OCI-LY7 (cell line): ENCODE measurements at regions not wholly inside any gene's neighbourhood (a gene's known extent, or its start where the extent isn't known, plus 50 kb on each side); places are given as distances from the start of the nearest gene placed in this dataset.

ENCODE experiments used
- BruUV-seq: library from RNA; stranded (reverse); fragments of 400-500 nt; replicated peaks from 2 replicates; lab custom pipeline; 2021; lab: Mats Ljungman, UMichigan
- CTCF ChIA-PET: fragments of 300-600 bp; sonication (Branson Sonifier 250); formaldehyde crosslinking; loops from one replicate; lab custom pipeline; 2022; ENCODE audit warnings: antibody characterized with exemption; ENCODE audit not compliant: unreplicated experiment; lab: Charles Lee
- POLR2A ChIA-PET: fragments of 300-600 bp; sonication (Branson Sonifier 250); formaldehyde crosslinking; loops from one replicate; lab custom pipeline; 2022; ENCODE audit warnings: antibody characterized with exemption; lab: Charles Lee
- DNase-seq: peaks from one replicate; pipeline ENCODE4 v3.0.0-alpha.2; 2015; ENCODE audit warnings: low spot score
- H2AFZ ChIP-seq: fragments of 200-600 bp; sonication (generic), shearing (Covaris generic); 2 replicates; pipeline ENCODE4 v1.6.1; 2014; ENCODE audit warnings: mild to moderate bottlenecking, antibody characterized with exemption, low read length, moderate library complexity
- H3K27ac ChIP-seq: fragments of 200-600 bp; sonication (generic); 2 replicates; pipeline ENCODE4 v1.5.1; 2014; ENCODE audit warnings: mixed run types, low read depth, mild to moderate bottlenecking, moderate library complexity, low read length, inconsistent platforms; ENCODE audit not compliant: poor library complexity, severe bottlenecking
- H3K36me3 ChIP-seq: fragments of 200-600 bp; sonication (generic); 2 replicates; pipeline ENCODE4 v1.6.1; 2014; ENCODE audit warnings: mild to moderate bottlenecking, antibody characterized with exemption, low read length, moderate library complexity, mixed read lengths; ENCODE audit not compliant: insufficient read depth
- H3K4me1 ChIP-seq: fragments of 200-600 bp; sonication (generic); 2 replicates; pipeline ENCODE4 v1.5.1; 2014; ENCODE audit warnings: mild to moderate bottlenecking, low read length; ENCODE audit not compliant: insufficient read depth, poor library complexity, severe bottlenecking
- H3K4me2 ChIP-seq: fragments of 200-600 bp; sonication (generic); 2 replicates; pipeline ENCODE4 v1.6.1; 2014; ENCODE audit warnings: mild to moderate bottlenecking, low read length
- H3K4me3 ChIP-seq: fragments of 200-600 bp; sonication (generic); 2 replicates; pipeline ENCODE4 v1.5.1; 2014; ENCODE audit warnings: mild to moderate bottlenecking, low read depth, low read length; ENCODE audit not compliant: poor library complexity, severe bottlenecking
- H3K79me2 ChIP-seq: fragments of 200-600 bp; sonication (generic); 2 replicates; pipeline ENCODE4 v1.6.1; 2016; ENCODE audit warnings: low read depth, mild to moderate bottlenecking, low read length, moderate library complexity, mixed read lengths; ENCODE audit not compliant: insufficient read depth
- H3K9me2 ChIP-seq: fragments of 200-600 bp; sonication (generic); 2 replicates; pipeline ENCODE4 v1.6.1; 2016; ENCODE audit warnings: mild to moderate bottlenecking, low read length, mixed read lengths; ENCODE audit not compliant: insufficient read depth
- H3K9me3 ChIP-seq: fragments of 200-600 bp; sonication (generic); 2 replicates; pipeline ENCODE4 v1.6.1; 2014; ENCODE audit warnings: mild to moderate bottlenecking, mixed run types, low read length, mixed read lengths
- H4K20me1 ChIP-seq: fragments of 200-600 bp; sonication (generic); 2 replicates; pipeline ENCODE4 v1.6.1; 2014; ENCODE audit warnings: mild to moderate bottlenecking, antibody characterized with exemption, low read length, moderate library complexity, mixed read lengths; ENCODE audit not compliant: insufficient read depth
- CTCF ChIP-seq: fragments of 200-600 bp; sonication (generic); conservative IDR thresholded peaks from 2 replicates; pipeline ENCODE4 v1.5.1; 2014; ENCODE audit warnings: mild to moderate bottlenecking, antibody characterized with exemption, low read length, moderate library complexity, mixed read lengths
- EZH2phosphoT487 ChIP-seq: fragments of 200-600 bp; sonication (generic); IDR thresholded peaks from 2 replicates; pipeline ENCODE4 v1.6.1; 2018; ENCODE audit warnings: low read depth, borderline replicate concordance, mild to moderate bottlenecking, mixed run types, antibody characterized with exemption, low read length, moderate library complexity, mixed read lengths
- intact Hi-C: fragments of 100-400 bp; cut with micrococcal nuclease; formaldehyde crosslinking; loops from one replicate; pipeline ENCODE4 v1.10.0; 2022; ENCODE audit not compliant: unreplicated experiment

DNA sequence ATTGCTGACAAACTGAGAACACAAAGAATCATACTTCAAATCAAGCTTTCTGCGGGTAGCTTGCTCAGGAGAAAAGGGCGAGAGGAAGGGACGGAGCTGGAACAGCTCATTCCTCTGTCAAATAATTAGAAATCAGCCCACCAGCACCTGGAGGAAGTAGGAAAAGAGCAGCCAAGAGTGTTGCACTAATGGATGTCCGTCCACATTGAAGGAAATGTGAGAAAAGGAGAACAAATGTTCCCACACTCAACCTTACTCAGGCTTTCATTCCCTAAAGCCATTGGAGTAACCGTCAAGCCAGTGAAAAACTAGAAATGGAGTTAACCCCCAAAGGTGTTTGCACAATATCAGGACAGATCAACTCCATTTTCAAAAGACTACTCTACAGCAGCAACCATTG lies 233.0 kb upstream of the PRKD1 start:
- Histone ChIP-seq H3K4me2 (no peak overlapping the region), H3K9me2 (no peaks in the 10 kb centered on the region), H3K27ac (no peak overlapping the region), H3K4me3 (no peak overlapping the region), H3K4me1 (no peaks in the 10 kb centered on the region), H3K9me3 (no peaks in the 10 kb centered on the region), H4K20me1 (no peaks in the 10 kb centered on the region), H3K36me3 (no peaks in the 10 kb centered on the region), H3K79me2 (no peaks in the 10 kb centered on the region), H2AFZ (0 out of 2 replicates have a peak overlapping the region, but pooled peaks have one; percentile 18)
- ChIA-PET CTCF (no interaction called here), POLR2A (no interaction called here)
- no peak for TF ChIP-seq CTCF
- no peak for TF ChIP-seq EZH2phosphoT487
- no peak for DNase-seq
- BruUV-seq = no TSS peak
- intact Hi-C loops = no loop called here

GRCh38 chr14:30162066-30162465 lies 234.4 kb upstream of the PRKD1 start:
- ChIA-PET CTCF (no interaction called here), POLR2A (no interaction called here)
- Histone ChIP-seq H3K4me2 (no peak overlapping the region), H2AFZ (no peak overlapping the region), H3K36me3 (no peaks in the 10 kb centered on the region), H3K79me2 (no peaks in the 10 kb centered on the region), H3K9me2 (no peaks in the 10 kb centered on the region), H4K20me1 (no peaks in the 10 kb centered on the region), H3K4me3 (no peak overlapping the region), H3K9me3 (no peaks in the 10 kb centered on the region), H3K4me1 (no peaks in the 10 kb centered on the region), H3K27ac (no peak overlapping the region)
- BruUV-seq = no TSS peak
- intact Hi-C loops = no loop called here
- no peak for TF ChIP-seq CTCF
- TF ChIP-seq EZH2phosphoT487 = no peak
- no peak for DNase-seq

DNA sequence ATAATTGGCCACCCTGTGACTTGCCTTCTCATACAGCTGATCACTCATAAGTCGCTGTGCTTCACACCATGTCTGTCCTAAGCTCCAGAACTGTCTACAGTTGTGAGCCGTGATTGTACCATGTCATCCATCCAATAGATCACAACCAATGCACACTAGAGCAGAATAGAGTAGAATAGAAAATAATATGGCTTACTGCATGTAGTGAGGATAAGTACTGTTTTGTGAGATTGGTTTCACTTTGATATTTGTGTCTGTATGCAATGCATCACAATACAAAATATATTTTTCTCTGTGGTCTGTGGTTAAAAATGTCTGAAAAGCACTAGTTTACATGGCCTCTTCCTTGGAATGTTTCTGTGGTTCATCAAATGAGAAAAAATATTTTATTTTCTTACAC lies 237.6 kb upstream of the PRKD1 start:
- intact Hi-C loops = no loop called here
- POLR2A ChIA-PET = interaction anchor here (0.7 kb wide), 1 partner anchor 11 kb away, joined by 3 read pairs; no protein-coding TSS in a partner anchor
- H3K36me3 ChIP-seq = no peaks in the 10 kb centered on the region
- no peaks in the 10 kb centered on the region for H3K9me3 ChIP-seq
- CTCF ChIA-PET = no interaction called here
- TF ChIP-seq CTCF (no peak), EZH2phosphoT487 (no peak)
- no peak for DNase-seq
- no peaks in the 10 kb centered on the region for H4K20me1 ChIP-seq
- no peak overlapping the region for H3K4me2 ChIP-seq
- no peak overlapping the region for H3K4me3 ChIP-seq
- no peak overlapping the region for H2AFZ ChIP-seq
- no peaks in the 10 kb centered on the region for H3K79me2 ChIP-seq
- BruUV-seq = no TSS peak
- no peaks in the 10 kb centered on the region for H3K9me2 ChIP-seq
- H3K4me1 ChIP-seq = no peaks in the 10 kb centered on the region
- H3K27ac ChIP-seq = no peak overlapping the region
